Panc1 (cell line): ENCODE measurements at regions not wholly inside any gene's neighbourhood (a gene's known extent, or its start where the extent isn't known, plus 50 kb on each side); places are given as distances from the start of the nearest gene placed in this dataset.

Experiments
- ATAC-seq: fragments of 200-7000 bp; cut with Tn5 transposase; 2 replicates; pipeline ENCODE4 v1.9.1; 2020; ENCODE audit warnings: mild to moderate bottlenecking, moderate library complexity
- BruUV-seq: library from RNA; stranded (reverse); fragments of 400-500 nt; replicated peaks from 2 replicates; lab custom pipeline; 2021; lab: Mats Ljungman, UMichigan
- CTCF ChIA-PET: fragments of 300-600 bp; sonication (Branson Sonifier 250); formaldehyde crosslinking; loops from one replicate; lab custom pipeline; 2022; ENCODE audit warnings: antibody characterized with exemption; lab: Charles Lee
- POLR2A ChIA-PET: fragments of 300-600 bp; sonication (Branson Sonifier 250); formaldehyde crosslinking; loops from one replicate; lab custom pipeline; 2022; ENCODE audit warnings: antibody characterized with exemption; lab: Charles Lee
- DNase-seq: peaks from one replicate; pipeline ENCODE4 v3.0.0-alpha.2; 2010; ENCODE audit warnings: low read depth, low spot score
- H3K27ac ChIP-seq: 2 replicates; pipeline ENCODE4 v1.5.1; 2011; ENCODE audit warnings: mild to moderate bottlenecking, low read length, inconsistent platforms
- H3K27me3 ChIP-seq: fragments of 200-500 bp; sonication (Bioruptor generic); 2 replicates; pipeline ENCODE4 v1.6.0; 2014; ENCODE audit warnings: low read length, inconsistent platforms; ENCODE audit not compliant: control insufficient read depth, insufficient read depth
- H3K36me3 ChIP-seq: fragments of 200-500 bp; sonication (Bioruptor generic); 2 replicates; pipeline ENCODE4 v1.5.1; 2014; ENCODE audit warnings: inconsistent platforms, mild to moderate bottlenecking, low read length, moderate library complexity; ENCODE audit not compliant: control insufficient read depth, insufficient read depth
- H3K4me1 ChIP-seq: 2 replicates; pipeline ENCODE4 v1.5.1; 2011; ENCODE audit warnings: inconsistent platforms, mild to moderate bottlenecking, low read length, moderate library complexity; ENCODE audit not compliant: control insufficient read depth, insufficient read depth
- H3K4me3 ChIP-seq, 2 experiments: 2 replicates each; pipeline ENCODE4 v1.5.1; 2011 to 2012; ENCODE audit warnings: low read depth in 2 of 2, low read length in 2 of 2, mild to moderate bottlenecking in 2 of 2, inconsistent platforms in 1 of 2, moderate library complexity in 1 of 2
- H3K9me3 ChIP-seq: fragments of 200-500 bp; sonication (Bioruptor generic); 2 replicates; pipeline ENCODE4 v1.5.1; 2014; ENCODE audit warnings: low read depth, mild to moderate bottlenecking, inconsistent platforms, low read length, moderate library complexity; ENCODE audit not compliant: control insufficient read depth, insufficient read depth
- POLR2AphosphoS5 ChIP-seq: IDR thresholded peaks from 2 replicates; pipeline ENCODE4 v1.6.1; 2012; ENCODE audit warnings: mild to moderate bottlenecking, low read depth, low read length, moderate library complexity
- SIN3A ChIP-seq: IDR thresholded peaks from 2 replicates; pipeline ENCODE4 v1.6.1; 2012; ENCODE audit warnings: low read depth, mild to moderate bottlenecking, low read length, moderate library complexity, borderline replicate concordance; ENCODE audit not compliant: insufficient read depth
- TCF7L2 ChIP-seq: IDR thresholded peaks from 2 replicates; pipeline ENCODE4 v1.6.1; 2011; ENCODE audit warnings: mild to moderate bottlenecking, low read depth, low read length, inconsistent platforms
- in situ Hi-C: cut with HindIII; loops from 2 replicates; pipeline ENCODE4 v1.10.0; 2016; ENCODE audit warnings: low sequenced_read_pairs, low pct_unique_long_range_greater_than_20kb
- intact Hi-C: fragments of 100-400 bp; cut with micrococcal nuclease; formaldehyde crosslinking; loops from one replicate; pipeline ENCODE4 v1.10.0; 2022; ENCODE audit not compliant: unreplicated experiment
- TF ChIP-seq, protein P1 (sequence below): fragments of 450-650 bp; IDR thresholded peaks from 2 replicates; pipeline ENCODE4 v1.5.1; 2017; ENCODE audit warnings: mild to moderate bottlenecking
- TF ChIP-seq, protein P2 (sequence below), 2 experiments: IDR thresholded peaks; 2 replicates each; pipeline ENCODE4 v1.6.1; 2011 to 2012; ENCODE audit warnings: low read depth in 2 of 2, control low read depth in 1 of 2, low read length in 1 of 2, mild to moderate bottlenecking in 1 of 2, moderate library complexity in 1 of 2; ENCODE audit not compliant: insufficient read depth in 1 of 2

DNA sequence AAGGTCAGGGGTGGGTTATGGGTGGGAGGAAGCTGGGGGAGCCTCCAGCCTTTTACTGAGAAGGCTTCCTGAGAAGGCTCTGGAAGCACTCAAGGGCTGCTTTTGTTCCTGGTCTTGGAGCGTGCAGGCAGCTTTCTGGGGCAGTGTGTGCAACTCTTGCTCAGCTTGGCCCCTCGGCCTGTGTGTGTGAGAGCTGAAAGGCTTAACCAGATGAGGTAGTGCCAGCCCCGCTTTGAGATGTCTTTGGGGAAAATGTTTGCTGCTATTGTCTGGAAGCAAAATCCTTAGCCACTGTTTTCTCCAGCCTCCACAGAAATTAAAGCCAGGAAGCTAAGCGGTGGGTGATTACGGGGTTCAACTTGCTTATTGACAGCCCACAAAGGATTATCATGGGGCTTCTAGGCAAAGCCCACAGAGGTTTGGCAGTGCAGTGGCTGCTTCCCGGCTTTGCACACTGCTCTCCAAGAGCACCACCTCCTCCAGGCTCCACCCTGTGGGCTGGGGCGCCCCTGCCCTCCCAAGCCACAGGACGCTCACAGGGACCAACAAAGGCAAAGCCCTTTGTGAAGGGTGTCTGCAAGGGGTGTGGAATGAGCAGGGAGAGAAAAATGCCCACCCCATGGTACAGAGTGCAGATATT is 121.7 kb upstream of the TLE3 start:
- TF ChIP-seq, protein P1, sequence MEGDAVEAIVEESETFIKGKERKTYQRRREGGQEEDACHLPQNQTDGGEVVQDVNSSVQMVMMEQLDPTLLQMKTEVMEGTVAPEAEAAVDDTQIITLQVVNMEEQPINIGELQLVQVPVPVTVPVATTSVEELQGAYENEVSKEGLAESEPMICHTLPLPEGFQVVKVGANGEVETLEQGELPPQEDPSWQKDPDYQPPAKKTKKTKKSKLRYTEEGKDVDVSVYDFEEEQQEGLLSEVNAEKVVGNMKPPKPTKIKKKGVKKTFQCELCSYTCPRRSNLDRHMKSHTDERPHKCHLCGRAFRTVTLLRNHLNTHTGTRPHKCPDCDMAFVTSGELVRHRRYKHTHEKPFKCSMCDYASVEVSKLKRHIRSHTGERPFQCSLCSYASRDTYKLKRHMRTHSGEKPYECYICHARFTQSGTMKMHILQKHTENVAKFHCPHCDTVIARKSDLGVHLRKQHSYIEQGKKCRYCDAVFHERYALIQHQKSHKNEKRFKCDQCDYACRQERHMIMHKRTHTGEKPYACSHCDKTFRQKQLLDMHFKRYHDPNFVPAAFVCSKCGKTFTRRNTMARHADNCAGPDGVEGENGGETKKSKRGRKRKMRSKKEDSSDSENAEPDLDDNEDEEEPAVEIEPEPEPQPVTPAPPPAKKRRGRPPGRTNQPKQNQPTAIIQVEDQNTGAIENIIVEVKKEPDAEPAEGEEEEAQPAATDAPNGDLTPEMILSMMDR = no peak
- TF ChIP-seq, protein P2, sequence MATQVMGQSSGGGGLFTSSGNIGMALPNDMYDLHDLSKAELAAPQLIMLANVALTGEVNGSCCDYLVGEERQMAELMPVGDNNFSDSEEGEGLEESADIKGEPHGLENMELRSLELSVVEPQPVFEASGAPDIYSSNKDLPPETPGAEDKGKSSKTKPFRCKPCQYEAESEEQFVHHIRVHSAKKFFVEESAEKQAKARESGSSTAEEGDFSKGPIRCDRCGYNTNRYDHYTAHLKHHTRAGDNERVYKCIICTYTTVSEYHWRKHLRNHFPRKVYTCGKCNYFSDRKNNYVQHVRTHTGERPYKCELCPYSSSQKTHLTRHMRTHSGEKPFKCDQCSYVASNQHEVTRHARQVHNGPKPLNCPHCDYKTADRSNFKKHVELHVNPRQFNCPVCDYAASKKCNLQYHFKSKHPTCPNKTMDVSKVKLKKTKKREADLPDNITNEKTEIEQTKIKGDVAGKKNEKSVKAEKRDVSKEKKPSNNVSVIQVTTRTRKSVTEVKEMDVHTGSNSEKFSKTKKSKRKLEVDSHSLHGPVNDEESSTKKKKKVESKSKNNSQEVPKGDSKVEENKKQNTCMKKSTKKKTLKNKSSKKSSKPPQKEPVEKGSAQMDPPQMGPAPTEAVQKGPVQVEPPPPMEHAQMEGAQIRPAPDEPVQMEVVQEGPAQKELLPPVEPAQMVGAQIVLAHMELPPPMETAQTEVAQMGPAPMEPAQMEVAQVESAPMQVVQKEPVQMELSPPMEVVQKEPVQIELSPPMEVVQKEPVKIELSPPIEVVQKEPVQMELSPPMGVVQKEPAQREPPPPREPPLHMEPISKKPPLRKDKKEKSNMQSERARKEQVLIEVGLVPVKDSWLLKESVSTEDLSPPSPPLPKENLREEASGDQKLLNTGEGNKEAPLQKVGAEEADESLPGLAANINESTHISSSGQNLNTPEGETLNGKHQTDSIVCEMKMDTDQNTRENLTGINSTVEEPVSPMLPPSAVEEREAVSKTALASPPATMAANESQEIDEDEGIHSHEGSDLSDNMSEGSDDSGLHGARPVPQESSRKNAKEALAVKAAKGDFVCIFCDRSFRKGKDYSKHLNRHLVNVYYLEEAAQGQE (IDR thresholded peaks at IDR 0.05; ENCODE audit: insufficient read depth in 1 of 2, low read depth in 2 of 2, low read length in 1 of 2) = no peak
- TF ChIP-seq TCF7L2 (no peak), SIN3A (no peak), POLR2AphosphoS5 (no peak)
- Histone ChIP-seq H3K27ac (no peak overlapping the region), H3K4me1 (no peaks in the 10 kb centered on the region), H3K4me3 (no peak overlapping the region), H3K27me3 (no peaks in the 10 kb centered on the region), H3K36me3 (no peaks in the 10 kb centered on the region), H3K9me3 (no peaks in the 10 kb centered on the region)
- ATAC-seq (no peak), DNase-seq (no peak)
- ChIA-PET POLR2A (no interaction called here), CTCF (no interaction called here)
- in situ Hi-C loops (no loop called here), intact Hi-C loops (no loop called here)
- no TSS peak for BruUV-seq

DNA sequence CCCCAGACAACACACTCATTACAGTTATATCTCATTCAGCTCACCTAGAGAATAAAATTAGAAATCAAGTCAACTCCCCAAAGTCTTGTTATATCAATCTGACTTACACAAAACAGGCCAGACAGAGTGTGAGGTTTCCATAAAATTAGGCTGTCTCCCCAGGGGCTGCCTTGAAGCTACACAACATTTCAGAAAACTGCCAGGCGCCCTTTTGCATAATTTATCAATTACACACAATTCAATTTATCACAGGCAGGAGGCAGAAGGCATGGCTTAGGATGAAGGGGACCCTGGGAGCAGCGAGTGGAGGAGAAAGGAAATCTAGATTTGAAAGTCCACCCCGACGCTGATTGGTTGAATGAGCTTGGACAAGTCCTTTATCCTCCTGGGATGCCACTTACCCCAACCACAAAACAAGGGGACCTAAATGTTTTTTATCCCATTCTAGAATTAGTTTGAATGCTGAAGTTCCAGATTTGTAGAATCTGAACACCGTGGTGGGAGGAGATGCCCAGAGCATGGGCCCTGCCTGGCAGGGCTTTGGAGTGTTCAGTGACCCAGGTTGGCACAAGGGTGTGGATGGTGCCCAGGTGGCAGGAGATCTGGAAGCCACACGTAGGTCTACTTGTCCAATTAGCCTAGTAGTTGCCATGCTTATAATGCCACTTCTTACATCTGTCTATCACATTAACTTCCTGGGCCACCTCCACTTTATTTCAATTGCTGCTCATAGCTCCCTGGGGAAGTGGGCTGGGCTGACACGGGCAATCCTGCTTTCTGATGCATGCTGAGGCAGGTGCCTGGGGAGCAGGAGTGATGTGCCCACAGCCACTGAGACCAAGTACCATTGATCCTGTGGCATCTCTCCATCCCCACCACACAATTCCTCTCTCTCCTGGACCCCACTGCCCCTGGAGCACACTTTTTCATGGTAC is 119.8 kb upstream of the TLE3 start:
- no TSS peak for BruUV-seq
- H3K27ac ChIP-seq = no peak overlapping the region
- ChIA-PET CTCF (no interaction called here), POLR2A (no interaction called here)
- DNase-seq (no peak), ATAC-seq (no peak)
- intact Hi-C loops (no loop called here), in situ Hi-C loops (no loop called here)
- no peaks in the 10 kb centered on the region for H3K36me3 ChIP-seq
- no peaks in the 10 kb centered on the region for H3K9me3 ChIP-seq
- TF ChIP-seq POLR2AphosphoS5 (no peak), TCF7L2 (no peak), SIN3A (no peak)
- TF ChIP-seq, protein P1 = no peak
- TF ChIP-seq, protein P2 (IDR thresholded peaks at IDR 0.05; ENCODE audit: insufficient read depth in 1 of 2, low read depth in 2 of 2, low read length in 1 of 2) = no peak
- H3K4me3 ChIP-seq = no peak overlapping the region
- no peaks in the 10 kb centered on the region for H3K4me1 ChIP-seq
- no peaks in the 10 kb centered on the region for H3K27me3 ChIP-seq
